Stimulated activated CD4-positive, alpha-beta T cell treated with anti-CD3 and anti-CD28 coated beads, Interleukin-1b, Interleukin-23, amount 100 ng/mL, for 24 hours (primary cell): ENCODE measurements at regions not wholly inside any gene's neighbourhood (a gene's known extent, or its start where the extent isn't known, plus 50 kb on each side); places are given as distances from the start of the nearest gene placed in this dataset.
"Not testable (repeated sequence)": the region's sequence is repeated elsewhere in the genome, so short reads cannot be mapped to it uniquely, and the experiment has no call there.

ENCODE experiments used
- DNase-seq, 4 experiments: peaks; one replicate each; pipeline ENCODE4 v3.0.0-alpha.2; 2020; ENCODE audit warnings: low read depth in 4 of 4, low spot score in 1 of 4

- no peak for DNase-seq
These were observed 104.2 kb upstream of the ADAMTS5 start for GRCh38 chr21:27070861-27071670.

GRCh38 chr21:27068811-27069210 is 101.9 kb upstream of the ADAMTS5 start:
- DNase-seq, result no peak

GRCh38 chr21:27067226-27067625 is 100.3 kb upstream of the ADAMTS5 start:
- no peak for DNase-seq

GRCh38 chr21:27062443-27062842 is 95.6 kb upstream of the ADAMTS5 start:
- no peak for DNase-seq

- no peak for DNase-seq
These were observed 94.9 kb upstream of the ADAMTS5 start for GRCh38 chr21:27061770-27062169.

- DNase-seq, result no peak
These were observed 93.3 kb upstream of the ADAMTS5 start for GRCh38 chr21:27060190-27060589.

GRCh38 chr21:27058673-27059605 is 92.1 kb upstream of the ADAMTS5 start:
- DNase-seq, result no peak

- DNase-seq, result no peak
These were observed 91.1 kb upstream of the ADAMTS5 start for GRCh38 chr21:27057997-27058396.

- DNase-seq, result no peak
These were observed 80.9 kb upstream of the ADAMTS5 start for GRCh38 chr21:27047658-27048314.

GRCh38 chr21:27047283-27047657 is 80.4 kb upstream of the ADAMTS5 start:
- DNase-seq, result no peak

GRCh38 chr21:27045281-27045985 is 78.5 kb upstream of the ADAMTS5 start:
- no peak for DNase-seq

GRCh38 chr21:27043377-27043776 is 76.5 kb upstream of the ADAMTS5 start:
- DNase-seq, result no peak

- no peak for DNase-seq
These were observed 74.0 kb upstream of the ADAMTS5 start for GRCh38 chr21:27040738-27041469.

GRCh38 chr21:27036736-27037301 is 69.9 kb upstream of the ADAMTS5 start:
- no peak for DNase-seq

GRCh38 chr21:27035791-27036190 is 68.9 kb upstream of the ADAMTS5 start:
- no peak for DNase-seq

- DNase-seq, result no peak
These were observed 67.9 kb upstream of the ADAMTS5 start for GRCh38 chr21:27034796-27035195.

GRCh38 chr21:27033471-27033870 is 66.6 kb upstream of the ADAMTS5 start:
- no peak for DNase-seq

- DNase-seq, result no peak
These were observed 59.6 kb upstream of the ADAMTS5 start for GRCh38 chr21:27026501-27026900.

GRCh38 chr21:27025708-27026107 is 58.8 kb upstream of the ADAMTS5 start:
- not testable (repeated sequence) for DNase-seq

- DNase-seq, result no peak
These were observed 58.1 kb upstream of the ADAMTS5 start for GRCh38 chr21:27024971-27025370.
